HL-60 (cell line): ENCODE measurements at regions not wholly inside any gene's neighbourhood (a gene's known extent, or its start where the extent isn't known, plus 50 kb on each side); places are given as distances from the start of the nearest gene placed in this dataset.

Source experiments
- DNase-seq, 2 experiments: peaks; one replicate each; pipeline ENCODE4 v3.0.0-alpha.2; 2010 to 2020; ENCODE audit warnings: low read depth in 1 of 2, low spot score in 1 of 2
- H3K27ac ChIP-seq: fragments of 250-450 bp; sonication (Bioruptor Pico); replicated peaks from 2 replicates; pipeline ENCODE4 v1.5.1; 2020; ENCODE audit warnings: mild to moderate bottlenecking, moderate library complexity
- H3K27me3 ChIP-seq: fragments of 250-450 bp; sonication (Bioruptor Pico); 2 replicates; pipeline ENCODE4 v1.5.1; 2021; ENCODE audit warnings: mild to moderate bottlenecking, moderate library complexity; ENCODE audit not compliant: insufficient read depth, poor library complexity, severe bottlenecking
- H3K4me3 ChIP-seq: replicated peaks from 2 replicates; pipeline ENCODE4 v1.5.1; 2011; ENCODE audit warnings: mild to moderate bottlenecking, control low read depth, low read length; ENCODE audit not compliant: insufficient read depth
- GABPA ChIP-seq: IDR thresholded peaks from 2 replicates; pipeline ENCODE4 v1.6.1; 2012; ENCODE audit warnings: low read depth
- POLR2AphosphoS5 ChIP-seq: IDR thresholded peaks from 2 replicates; pipeline ENCODE4 v1.6.1; 2012; ENCODE audit warnings: low read depth
- SPI1 ChIP-seq: IDR thresholded peaks from 2 replicates; pipeline ENCODE4 v1.6.1; 2012; ENCODE audit warnings: low read depth, mild to moderate bottlenecking, borderline replicate concordance
- TF ChIP-seq, protein P1 (sequence below): IDR thresholded peaks from 2 replicates; pipeline ENCODE4 v1.6.1; 2012; ENCODE audit warnings: low read depth; ENCODE audit not compliant: insufficient replicate concordance
- TF ChIP-seq, protein P2 (sequence below): IDR thresholded peaks from one replicate; pipeline ENCODE4 v1.5.1; 2011; ENCODE audit warnings: low read length, control low read depth, inconsistent platforms; ENCODE audit not compliant: insufficient read depth

DNA sequence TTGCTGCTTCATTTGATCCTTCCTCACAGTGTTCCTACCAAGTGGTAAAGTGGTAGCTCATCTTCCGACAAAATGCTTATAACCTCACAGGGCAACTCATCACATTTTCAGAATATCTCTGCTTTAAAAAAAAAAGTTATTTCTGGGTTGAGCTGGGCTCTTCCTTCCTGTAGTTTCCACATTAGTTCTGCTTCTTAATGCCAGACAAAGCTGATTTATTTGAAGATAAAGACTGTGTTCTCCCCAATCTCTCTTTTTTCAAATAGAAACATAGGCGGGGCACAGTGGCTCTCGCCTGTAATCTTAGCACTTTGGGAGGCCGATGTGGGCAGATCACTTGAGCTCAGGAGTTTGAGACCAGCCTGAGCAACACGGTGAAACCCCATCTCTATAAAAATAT lies 273.1 kb downstream of the ACTL7B start:
- Histone ChIP-seq H3K4me3 (no peak overlapping the region), H3K27me3 (no peaks in the 10 kb centered on the region), H3K27ac (no peak overlapping the region)
- TF ChIP-seq POLR2AphosphoS5 (no peak), GABPA (no peak), SPI1 (no peak)
- TF ChIP-seq, protein P1, sequence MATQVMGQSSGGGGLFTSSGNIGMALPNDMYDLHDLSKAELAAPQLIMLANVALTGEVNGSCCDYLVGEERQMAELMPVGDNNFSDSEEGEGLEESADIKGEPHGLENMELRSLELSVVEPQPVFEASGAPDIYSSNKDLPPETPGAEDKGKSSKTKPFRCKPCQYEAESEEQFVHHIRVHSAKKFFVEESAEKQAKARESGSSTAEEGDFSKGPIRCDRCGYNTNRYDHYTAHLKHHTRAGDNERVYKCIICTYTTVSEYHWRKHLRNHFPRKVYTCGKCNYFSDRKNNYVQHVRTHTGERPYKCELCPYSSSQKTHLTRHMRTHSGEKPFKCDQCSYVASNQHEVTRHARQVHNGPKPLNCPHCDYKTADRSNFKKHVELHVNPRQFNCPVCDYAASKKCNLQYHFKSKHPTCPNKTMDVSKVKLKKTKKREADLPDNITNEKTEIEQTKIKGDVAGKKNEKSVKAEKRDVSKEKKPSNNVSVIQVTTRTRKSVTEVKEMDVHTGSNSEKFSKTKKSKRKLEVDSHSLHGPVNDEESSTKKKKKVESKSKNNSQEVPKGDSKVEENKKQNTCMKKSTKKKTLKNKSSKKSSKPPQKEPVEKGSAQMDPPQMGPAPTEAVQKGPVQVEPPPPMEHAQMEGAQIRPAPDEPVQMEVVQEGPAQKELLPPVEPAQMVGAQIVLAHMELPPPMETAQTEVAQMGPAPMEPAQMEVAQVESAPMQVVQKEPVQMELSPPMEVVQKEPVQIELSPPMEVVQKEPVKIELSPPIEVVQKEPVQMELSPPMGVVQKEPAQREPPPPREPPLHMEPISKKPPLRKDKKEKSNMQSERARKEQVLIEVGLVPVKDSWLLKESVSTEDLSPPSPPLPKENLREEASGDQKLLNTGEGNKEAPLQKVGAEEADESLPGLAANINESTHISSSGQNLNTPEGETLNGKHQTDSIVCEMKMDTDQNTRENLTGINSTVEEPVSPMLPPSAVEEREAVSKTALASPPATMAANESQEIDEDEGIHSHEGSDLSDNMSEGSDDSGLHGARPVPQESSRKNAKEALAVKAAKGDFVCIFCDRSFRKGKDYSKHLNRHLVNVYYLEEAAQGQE = no peak
- TF ChIP-seq, protein P2, sequence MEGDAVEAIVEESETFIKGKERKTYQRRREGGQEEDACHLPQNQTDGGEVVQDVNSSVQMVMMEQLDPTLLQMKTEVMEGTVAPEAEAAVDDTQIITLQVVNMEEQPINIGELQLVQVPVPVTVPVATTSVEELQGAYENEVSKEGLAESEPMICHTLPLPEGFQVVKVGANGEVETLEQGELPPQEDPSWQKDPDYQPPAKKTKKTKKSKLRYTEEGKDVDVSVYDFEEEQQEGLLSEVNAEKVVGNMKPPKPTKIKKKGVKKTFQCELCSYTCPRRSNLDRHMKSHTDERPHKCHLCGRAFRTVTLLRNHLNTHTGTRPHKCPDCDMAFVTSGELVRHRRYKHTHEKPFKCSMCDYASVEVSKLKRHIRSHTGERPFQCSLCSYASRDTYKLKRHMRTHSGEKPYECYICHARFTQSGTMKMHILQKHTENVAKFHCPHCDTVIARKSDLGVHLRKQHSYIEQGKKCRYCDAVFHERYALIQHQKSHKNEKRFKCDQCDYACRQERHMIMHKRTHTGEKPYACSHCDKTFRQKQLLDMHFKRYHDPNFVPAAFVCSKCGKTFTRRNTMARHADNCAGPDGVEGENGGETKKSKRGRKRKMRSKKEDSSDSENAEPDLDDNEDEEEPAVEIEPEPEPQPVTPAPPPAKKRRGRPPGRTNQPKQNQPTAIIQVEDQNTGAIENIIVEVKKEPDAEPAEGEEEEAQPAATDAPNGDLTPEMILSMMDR = no peak
- DNase-seq = no peak

DNA sequence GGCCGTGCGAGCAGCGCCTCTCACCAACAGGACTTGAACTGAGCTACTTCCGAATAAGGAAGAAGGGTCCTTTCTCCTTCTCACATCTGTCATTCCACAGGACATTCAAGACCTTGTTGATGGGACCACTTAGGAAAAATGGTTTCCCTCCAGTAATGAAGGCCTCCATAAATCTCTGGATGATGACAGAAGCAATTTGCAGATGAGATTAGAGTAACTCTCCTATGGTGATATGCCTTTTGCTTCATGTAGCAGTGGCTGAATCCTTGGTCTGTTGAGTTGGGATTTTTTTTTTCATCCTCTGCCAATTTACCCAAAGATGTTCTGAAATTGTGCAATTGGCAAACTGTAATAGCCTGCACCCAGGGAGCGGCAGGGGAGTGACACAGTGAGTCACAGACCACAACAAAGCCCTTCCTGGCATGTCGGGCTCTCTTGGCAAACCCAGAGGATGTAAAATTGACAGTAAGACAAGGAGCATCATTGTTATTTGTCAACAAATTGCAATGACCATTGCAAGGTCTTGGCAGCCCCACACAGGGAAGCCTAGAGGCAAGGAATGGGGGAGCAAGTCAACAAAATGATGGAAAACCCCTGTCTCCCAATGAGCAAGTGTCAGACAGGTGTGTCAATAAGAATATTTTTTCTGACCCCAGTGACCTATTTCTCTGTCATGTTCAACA lies 275.9 kb downstream of the ACTL7B start:
- no peak overlapping the region for H3K27ac ChIP-seq

DNA sequence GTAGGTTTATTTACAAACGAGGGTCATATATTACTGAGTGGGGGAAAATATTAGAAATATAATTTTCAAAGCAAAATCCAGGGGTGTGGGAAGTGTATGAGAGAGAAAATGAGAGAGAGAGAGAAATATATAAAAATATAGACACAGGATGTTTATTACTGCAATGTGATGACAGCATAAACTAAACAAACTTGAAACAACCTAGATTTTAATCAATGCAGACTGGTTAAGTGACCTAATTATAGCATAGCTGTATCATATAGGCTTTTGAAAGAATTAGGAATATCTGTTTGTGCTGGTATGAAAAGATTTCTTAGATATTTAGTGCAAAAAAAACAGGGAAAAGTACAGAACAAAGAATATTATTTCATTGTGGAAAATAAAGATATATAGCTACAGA lies 280.5 kb downstream of the ACTL7B start:
- DNase-seq = no peak
- H3K27me3 ChIP-seq = no peaks in the 10 kb centered on the region
- TF ChIP-seq, protein P1 = no peak
- TF ChIP-seq SPI1 = no peak
- TF ChIP-seq, protein P2 = no peak
- no peak for TF ChIP-seq POLR2AphosphoS5
- TF ChIP-seq GABPA = no peak
- no peak overlapping the region for H3K4me3 ChIP-seq
- no peak overlapping the region for H3K27ac ChIP-seq

More for the DNA sequence above, 275.9 kb downstream of the ACTL7B start:
- DNase-seq = peak; percentile 79 to 89
- H3K4me3 ChIP-seq = no peak overlapping the region
- no peaks in the 10 kb centered on the region for H3K27me3 ChIP-seq
- TF ChIP-seq, protein P1 = no peak
- no peak for TF ChIP-seq SPI1
